Choroid plexus epithelial cell (primary cell): ENCODE measurements at regions not wholly inside any gene's neighbourhood (a gene's known extent, or its start where the extent isn't known, plus 50 kb on each side); places are given as distances from the start of the nearest gene placed in this dataset.

Experiments
- DNase-seq: peaks from one replicate; pipeline ENCODE4 v3.0.0-alpha.2; 2010; ENCODE audit warnings: low read depth
- H3K4me3 ChIP-seq: 2 replicates; pipeline ENCODE4 v1.5.1; 2011; ENCODE audit warnings: low read depth, mild to moderate bottlenecking, control low read depth, low read length, moderate library complexity
- CTCF ChIP-seq: conservative IDR thresholded peaks from 2 replicates; pipeline ENCODE4 v1.5.1; 2011; ENCODE audit warnings: low read depth, mild to moderate bottlenecking, control low read depth, inconsistent platforms, low read length, moderate library complexity

DNA sequence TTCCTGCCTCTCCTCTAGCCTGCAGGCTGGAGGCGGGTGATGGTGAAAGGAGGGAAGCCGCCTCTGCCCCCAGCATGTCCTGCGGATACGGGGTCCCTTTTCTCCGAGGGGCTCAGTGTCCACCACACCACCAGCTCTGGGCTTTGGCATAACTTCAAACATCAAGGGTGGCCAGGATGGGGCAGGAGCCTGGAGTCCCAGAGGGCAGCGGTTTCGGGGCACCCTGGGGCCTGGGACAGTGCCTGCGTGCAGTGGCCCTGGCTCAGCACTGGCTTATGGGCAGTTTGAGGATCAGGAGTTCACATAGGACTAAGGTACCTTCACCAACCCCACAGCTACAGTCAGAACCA is 85.5 kb upstream of the GPC1 start:
- no peak for DNase-seq
- H3K4me3 ChIP-seq: no peak overlapping the region
- no peak for TF ChIP-seq CTCF

GRCh38 chr2:240350696-240351087 is 84.8 kb upstream of the GPC1 start:
- H3K4me3 ChIP-seq: no peak overlapping the region
- DNase-seq: no peak
- no peak for TF ChIP-seq CTCF

DNA sequence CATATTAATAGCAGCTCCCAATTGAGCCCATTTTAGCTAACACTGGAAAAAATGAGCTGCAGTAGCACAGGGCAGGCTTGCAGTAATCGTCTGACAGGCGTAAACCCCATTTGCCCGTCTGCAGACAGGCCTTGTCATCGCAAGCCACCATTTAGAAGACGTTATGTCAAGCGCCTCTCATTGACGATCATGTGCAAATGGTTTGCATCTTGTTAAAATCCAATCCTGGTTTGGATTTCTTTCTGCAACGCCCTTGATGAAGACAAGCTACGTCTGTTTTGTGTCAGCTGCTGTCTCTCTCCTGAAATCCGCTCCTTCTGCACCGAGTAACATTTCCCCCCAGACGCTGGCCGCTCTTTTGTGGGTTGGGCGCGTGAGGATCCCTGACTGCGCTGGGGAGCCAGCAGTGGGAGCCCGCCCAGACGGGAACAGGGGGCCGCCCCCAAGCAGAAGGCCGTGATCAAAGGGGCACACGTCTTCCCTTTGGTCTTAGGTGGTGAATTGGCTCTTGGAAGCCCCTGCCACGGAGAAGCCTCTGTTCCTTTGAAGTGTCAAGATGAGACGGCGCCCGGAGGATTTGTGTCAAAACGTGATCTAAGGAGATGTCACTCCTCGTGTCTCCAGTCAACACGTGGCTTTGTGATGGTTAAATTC is 84.2 kb upstream of the GPC1 start:
- TF ChIP-seq CTCF: no peak
- no peak for DNase-seq

GRCh38 chr2:240351826-240352426 is 83.5 kb upstream of the GPC1 start:
- no peak for TF ChIP-seq CTCF
- no peak for DNase-seq
- H3K4me3 ChIP-seq: no peak overlapping the region

More for the DNA sequence above, 84.2 kb upstream of the GPC1 start:
- no peak overlapping the region for H3K4me3 ChIP-seq

- no peak overlapping the region for H3K4me3 ChIP-seq
- TF ChIP-seq CTCF: no peak
- no peak for DNase-seq
These were observed 82.2 kb upstream of the GPC1 start for GRCh38 chr2:240353086-240353798.

DNA sequence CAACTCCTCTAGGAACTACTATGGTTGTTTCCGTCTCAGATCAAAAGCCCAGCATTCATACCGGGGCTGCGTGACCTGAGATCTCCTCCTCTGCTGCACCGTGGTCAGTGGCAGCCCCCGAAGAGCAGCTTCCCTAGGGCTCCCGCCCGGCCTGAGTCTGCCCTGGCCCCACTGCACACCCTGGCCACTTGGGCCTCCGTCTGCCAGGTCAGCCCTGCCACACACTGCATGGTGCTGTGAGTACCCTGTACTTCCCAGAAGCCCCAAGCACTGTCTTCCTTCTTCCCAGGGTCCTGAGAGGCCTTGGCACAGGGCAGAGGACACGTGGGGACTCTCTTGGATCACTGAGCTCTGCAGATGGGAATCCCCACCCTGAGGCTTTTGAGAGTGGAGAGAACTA is 81.5 kb upstream of the GPC1 start:
- TF ChIP-seq CTCF: no peak
- DNase-seq: no peak
- H3K4me3 ChIP-seq: no peak overlapping the region
